Thyroid gland (tissue), 4 donors: ENCODE measurements at regions not wholly inside any gene's neighbourhood (a gene's known extent, or its start where the extent isn't known, plus 50 kb on each side); places are given as distances from the start of the nearest gene placed in this dataset.

Source experiments
- POLR2A ChIP-seq, 2 donors: fragments of 450-650 bp; IDR thresholded peaks; one replicate each; pipeline ENCODE4 v1.6.1; 2017; ENCODE audit warnings: antibody characterized with exemption in 2 of 2, mild to moderate bottlenecking in 2 of 2, moderate library complexity in 1 of 2
- TF ChIP-seq, protein P1 (sequence below), 6 experiments: fragments of 200-600 bp in 3 of 6; fragments of 450-650 bp in 3 of 6; sonication (generic) in 3 of 6; IDR thresholded peaks; one replicate each; pipeline ENCODE4 v1.5.1; 2016 to 2019; ENCODE audit warnings: antibody characterized with exemption in 6 of 6, mild to moderate bottlenecking in 2 of 6, inconsistent platforms in 1 of 6, moderate library complexity in 1 of 6

DNA sequence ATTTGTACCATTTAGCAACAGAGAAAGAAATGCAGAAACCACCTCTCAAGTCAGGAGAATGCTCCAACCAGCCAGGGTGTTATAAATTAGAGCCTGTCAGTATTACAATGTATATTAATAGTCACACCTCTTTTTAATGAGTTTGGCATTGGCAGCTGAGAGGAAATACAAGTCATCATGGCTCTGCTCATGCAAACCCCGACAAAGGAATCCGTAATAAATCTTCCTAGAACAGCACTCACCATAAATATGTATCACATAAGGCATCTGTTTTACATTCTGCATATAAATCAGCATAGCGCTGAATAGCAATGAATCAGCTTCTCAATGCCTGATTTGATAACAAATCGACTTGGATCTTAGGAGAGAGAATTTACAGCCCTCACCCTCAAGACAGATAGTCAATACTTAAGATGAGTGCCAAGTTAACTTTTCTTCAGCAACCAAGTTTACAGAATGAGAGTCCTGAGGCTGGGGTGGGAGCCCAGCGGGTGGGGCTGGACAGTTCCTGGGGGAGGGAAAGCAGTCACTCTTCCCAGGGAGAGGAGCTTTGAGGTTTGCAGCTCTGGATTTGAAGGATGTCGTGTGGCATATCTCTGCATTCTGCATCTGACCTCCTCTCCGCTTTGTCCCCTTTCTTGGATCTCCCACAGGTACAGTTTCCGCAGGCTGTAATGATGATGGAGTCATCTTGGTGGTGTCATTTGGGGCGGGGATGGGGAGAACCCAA lies 1034.4 kb upstream of the NR2F2 start:
- no peak for TF ChIP-seq POLR2A (IDR thresholded peaks at IDR 0.05)
- TF ChIP-seq, protein P1, sequence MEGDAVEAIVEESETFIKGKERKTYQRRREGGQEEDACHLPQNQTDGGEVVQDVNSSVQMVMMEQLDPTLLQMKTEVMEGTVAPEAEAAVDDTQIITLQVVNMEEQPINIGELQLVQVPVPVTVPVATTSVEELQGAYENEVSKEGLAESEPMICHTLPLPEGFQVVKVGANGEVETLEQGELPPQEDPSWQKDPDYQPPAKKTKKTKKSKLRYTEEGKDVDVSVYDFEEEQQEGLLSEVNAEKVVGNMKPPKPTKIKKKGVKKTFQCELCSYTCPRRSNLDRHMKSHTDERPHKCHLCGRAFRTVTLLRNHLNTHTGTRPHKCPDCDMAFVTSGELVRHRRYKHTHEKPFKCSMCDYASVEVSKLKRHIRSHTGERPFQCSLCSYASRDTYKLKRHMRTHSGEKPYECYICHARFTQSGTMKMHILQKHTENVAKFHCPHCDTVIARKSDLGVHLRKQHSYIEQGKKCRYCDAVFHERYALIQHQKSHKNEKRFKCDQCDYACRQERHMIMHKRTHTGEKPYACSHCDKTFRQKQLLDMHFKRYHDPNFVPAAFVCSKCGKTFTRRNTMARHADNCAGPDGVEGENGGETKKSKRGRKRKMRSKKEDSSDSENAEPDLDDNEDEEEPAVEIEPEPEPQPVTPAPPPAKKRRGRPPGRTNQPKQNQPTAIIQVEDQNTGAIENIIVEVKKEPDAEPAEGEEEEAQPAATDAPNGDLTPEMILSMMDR (IDR thresholded peaks at IDR 0.05): no peak
